ENCODE measurements at regions not wholly inside any gene's neighbourhood (a gene's known extent, or its start where the extent isn't known, plus 50 kb on each side); places are given as distances from the start of the nearest gene placed in this dataset.

- no peaks in the 10 kb centered on the region for H3K4me1 ChIP-seq
- POLR2A ChIA-PET, result no interaction called here
- no peak for TF ChIP-seq CTCF (IDR thresholded peaks at IDR 0.05; ENCODE audit: insufficient read depth in 1 of 2, low read depth in 1 of 2, low read length in 1 of 2, severe bottlenecking in 1 of 2, unreplicated experiment in 1 of 2)
- no TSS peak for BruUV-seq (replicated peaks)
- intact Hi-C loops (cut with micrococcal nuclease; ENCODE audit: unreplicated experiment), result no loop called here
- no peaks in the 10 kb centered on the region for H3K36me3 Mint-ChIP-seq (ENCODE audit: insufficient read depth, unreplicated experiment)
- no peak overlapping the region for H3K4me3 ChIP-seq (ENCODE audit: low read depth, low read length)
- no peaks in the 10 kb centered on the region for H3K9me3 Mint-ChIP-seq (ENCODE audit: unreplicated experiment)
- H3K27me3 Mint-ChIP-seq (ENCODE audit: insufficient read depth, unreplicated experiment), result peaks cover 2% of the 10 kb centered on the region
- H3K36me3 ChIP-seq (ENCODE audit: control insufficient read depth, insufficient read depth, low read length), result no peaks in the 10 kb centered on the region
- no peak for DNase-seq
- H3K4me1 Mint-ChIP-seq (ENCODE audit: low read depth, unreplicated experiment), result peaks cover 6% of the 10 kb centered on the region
- H3K4me3 Mint-ChIP-seq (ENCODE audit: unreplicated experiment), result no peak overlapping the region
- no peaks in the 10 kb centered on the region for H3K27me3 ChIP-seq (replicated peaks; ENCODE audit: control insufficient read depth, insufficient read depth, low read length)
- no peaks in the 10 kb centered on the region for H3K9me3 ChIP-seq
- no peak overlapping the region for H3K27ac Mint-ChIP-seq (ENCODE audit: unreplicated experiment)
- CTCF ChIA-PET, result no interaction called here
Observed at GRCh38 chr4:169849456-169849855, 91.7 kb upstream of the HPF1 start.

- no peaks in the 10 kb centered on the region for H3K4me1 ChIP-seq
- no peak for TF ChIP-seq CTCF (IDR thresholded peaks at IDR 0.05; ENCODE audit: insufficient read depth in 1 of 2, low read depth in 1 of 2, low read length in 1 of 2, severe bottlenecking in 1 of 2, unreplicated experiment in 1 of 2)
- H3K27me3 Mint-ChIP-seq (ENCODE audit: insufficient read depth, unreplicated experiment), result peaks cover 5% of the 10 kb centered on the region
- no peaks in the 10 kb centered on the region for H3K9me3 ChIP-seq
- no peaks in the 10 kb centered on the region for H3K36me3 Mint-ChIP-seq (ENCODE audit: insufficient read depth, unreplicated experiment)
- DNase-seq, result no peak
- ChIA-PET POLR2A (no interaction called here), CTCF (interaction anchor here (0.7 kb wide), 1 partner anchor 222 kb away, joined by 4 read pairs; no protein-coding TSS in a partner anchor)
- no TSS peak for BruUV-seq (replicated peaks)
- no peaks in the 10 kb centered on the region for H3K36me3 ChIP-seq (ENCODE audit: control insufficient read depth, insufficient read depth, low read length)
- intact Hi-C loops (cut with micrococcal nuclease; ENCODE audit: unreplicated experiment), result no loop called here
- no peak overlapping the region for H3K4me3 ChIP-seq (ENCODE audit: low read depth, low read length)
- H3K4me1 Mint-ChIP-seq (ENCODE audit: low read depth, unreplicated experiment), result peaks cover 6% of the 10 kb centered on the region
- H3K9me3 Mint-ChIP-seq (ENCODE audit: unreplicated experiment), result no peaks in the 10 kb centered on the region
- no peaks in the 10 kb centered on the region for H3K27me3 ChIP-seq (replicated peaks; ENCODE audit: control insufficient read depth, insufficient read depth, low read length)
- H3K4me3 Mint-ChIP-seq (ENCODE audit: unreplicated experiment), result no peak overlapping the region
- no peak overlapping the region for H3K27ac Mint-ChIP-seq (ENCODE audit: unreplicated experiment)
Observed at GRCh38 chr4:169848018-169848417, 90.3 kb upstream of the HPF1 start.

- intact Hi-C loops (cut with micrococcal nuclease; ENCODE audit: unreplicated experiment), result no loop called here
- Mint-ChIP-seq H3K27ac (ENCODE audit: unreplicated experiment) (no peak overlapping the region), H3K4me1 (ENCODE audit: low read depth, unreplicated experiment) (peaks cover 6% of the 10 kb centered on the region), H3K9me3 (ENCODE audit: unreplicated experiment) (no peaks in the 10 kb centered on the region), H3K4me3 (ENCODE audit: unreplicated experiment) (no peak overlapping the region), H3K36me3 (ENCODE audit: insufficient read depth, unreplicated experiment) (no peaks in the 10 kb centered on the region), H3K27me3 (ENCODE audit: insufficient read depth, unreplicated experiment) (peaks cover 4% of the 10 kb centered on the region)
- no peak overlapping the region for H3K4me3 ChIP-seq (ENCODE audit: low read depth, low read length)
- BruUV-seq (replicated peaks), result no TSS peak
- H3K4me1 ChIP-seq, result no peaks in the 10 kb centered on the region
- no peaks in the 10 kb centered on the region for H3K27me3 ChIP-seq (replicated peaks; ENCODE audit: control insufficient read depth, insufficient read depth, low read length)
- CTCF ChIA-PET, result interaction anchor here (0.7 kb wide), 1 partner anchor 223 kb away, joined by 4 read pairs; no protein-coding TSS in a partner anchor
- no peak for TF ChIP-seq CTCF (IDR thresholded peaks at IDR 0.05; ENCODE audit: insufficient read depth in 1 of 2, low read depth in 1 of 2, low read length in 1 of 2, severe bottlenecking in 1 of 2, unreplicated experiment in 1 of 2)
- POLR2A ChIA-PET, result no interaction called here
- no peak for DNase-seq
- H3K9me3 ChIP-seq, result no peaks in the 10 kb centered on the region
- no peaks in the 10 kb centered on the region for H3K36me3 ChIP-seq (ENCODE audit: control insufficient read depth, insufficient read depth, low read length)
Observed at GRCh38 chr4:169847171-169847570, 89.4 kb upstream of the HPF1 start.

Measured in Caco-2 (cell line).